ENCODE measurements at regions not wholly inside any gene's neighbourhood (a gene's known extent, or its start where the extent isn't known, plus 50 kb on each side); places are given as distances from the start of the nearest gene placed in this dataset.
"Not testable (repeated sequence)": the region's sequence is repeated elsewhere in the genome, so short reads cannot be mapped to it uniquely, and the experiment has no call there.

DNA sequence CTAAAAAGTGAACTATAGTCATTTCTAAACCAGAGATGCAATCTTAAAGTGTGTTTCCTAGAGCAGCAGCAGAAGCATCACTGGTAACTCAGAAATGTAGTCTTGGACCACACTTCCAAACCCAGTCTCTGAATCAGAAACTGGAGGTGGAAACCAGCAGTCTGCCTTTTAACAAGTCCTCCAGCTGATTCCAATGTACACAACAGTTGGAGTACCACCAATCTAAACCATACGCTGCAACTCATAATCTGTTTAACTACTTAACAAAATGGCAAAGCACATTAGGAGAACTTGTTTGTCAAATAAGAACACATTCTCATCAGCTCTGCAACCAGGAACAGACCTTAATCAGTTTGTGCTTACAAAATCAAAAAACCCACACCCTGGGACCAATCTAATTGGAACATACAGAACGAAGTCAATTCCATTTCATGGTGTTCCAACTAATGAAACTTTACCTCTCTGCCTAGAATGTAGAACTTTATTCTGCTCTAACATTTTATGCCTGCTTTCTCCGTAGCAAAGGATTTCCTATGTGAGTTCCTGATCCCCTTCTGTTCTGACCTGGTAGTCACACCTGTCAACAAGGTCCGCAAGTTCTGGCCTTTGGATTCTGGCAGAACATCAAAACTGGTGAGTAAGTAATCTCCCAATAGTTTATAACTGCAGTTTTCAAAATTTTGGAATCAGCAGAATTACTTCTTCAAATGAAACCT, 390.4 kb downstream of the HTR1B start:
- DNase-seq, result no peak

DNA sequence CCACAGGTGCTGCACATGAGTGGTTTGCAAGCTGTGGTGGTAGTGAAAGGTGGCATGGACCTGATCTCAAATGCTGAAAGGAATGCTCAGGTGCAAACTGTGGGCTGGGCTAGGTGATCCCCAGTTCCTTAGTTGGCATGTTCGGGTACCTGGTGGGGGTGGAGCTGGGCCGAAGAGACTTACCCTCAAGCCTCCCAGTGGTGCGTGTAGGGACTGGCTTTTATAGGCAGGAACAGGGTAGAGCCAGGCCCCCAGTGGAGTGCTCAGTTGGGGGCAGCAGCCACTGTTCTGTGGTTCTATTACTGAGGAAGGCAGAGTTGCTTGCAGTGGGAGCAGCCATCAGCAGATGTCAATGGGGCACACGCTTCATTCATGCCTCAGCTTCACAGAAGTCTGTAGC, 399.8 kb downstream of the HTR1B start:
- DNase-seq, result no peak

DNA sequence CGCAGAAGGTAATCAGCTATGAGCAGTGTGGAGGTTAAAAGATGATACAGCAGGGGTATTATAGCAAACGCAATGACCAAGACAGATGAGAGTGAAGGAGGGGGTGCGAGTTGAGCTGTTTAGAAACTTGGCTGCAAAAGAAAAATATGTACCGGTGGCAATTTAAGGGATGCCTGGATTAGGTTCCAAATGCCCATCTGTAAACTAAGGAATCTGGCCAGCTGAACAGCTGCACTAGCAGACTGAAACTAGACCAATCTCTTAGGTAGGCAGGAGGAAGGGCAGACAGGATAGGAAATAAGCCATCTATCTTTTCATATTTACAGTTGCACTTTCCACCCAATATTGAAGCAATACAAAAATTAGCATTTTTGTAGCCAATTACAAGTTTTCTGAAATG, 407.6 kb downstream of the HTR1B start:
- no peak for DNase-seq

DNA sequence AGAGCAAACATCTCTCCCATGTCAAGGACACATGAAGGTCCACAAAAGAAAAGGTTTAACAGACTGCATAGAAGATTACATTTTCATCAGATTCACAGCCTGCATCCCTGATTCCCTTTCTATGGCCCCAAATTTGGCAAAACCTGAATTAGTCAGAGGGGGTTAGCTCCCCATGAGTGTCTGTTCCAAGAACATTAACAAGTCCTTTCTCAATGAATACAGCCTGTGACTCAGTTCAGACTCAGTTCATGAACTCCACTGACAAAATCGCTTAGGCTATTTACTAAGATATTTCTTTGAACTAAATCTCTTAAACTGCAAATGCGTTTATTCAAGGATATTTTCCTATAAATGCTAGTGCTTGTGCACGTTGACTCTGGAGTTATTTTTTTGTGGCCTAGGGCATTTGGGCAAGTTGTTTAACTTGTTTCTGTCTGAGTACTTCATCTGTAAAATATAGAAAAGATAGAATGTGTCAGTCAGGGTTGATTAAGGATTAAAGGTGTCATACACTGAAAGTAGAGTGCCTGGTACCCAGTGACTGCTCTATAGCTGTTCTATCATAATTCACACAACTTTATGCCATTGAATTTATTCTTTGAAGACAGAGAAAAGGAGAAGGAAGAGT, 422.6 kb downstream of the HTR1B start:
- no peak for DNase-seq

DNA sequence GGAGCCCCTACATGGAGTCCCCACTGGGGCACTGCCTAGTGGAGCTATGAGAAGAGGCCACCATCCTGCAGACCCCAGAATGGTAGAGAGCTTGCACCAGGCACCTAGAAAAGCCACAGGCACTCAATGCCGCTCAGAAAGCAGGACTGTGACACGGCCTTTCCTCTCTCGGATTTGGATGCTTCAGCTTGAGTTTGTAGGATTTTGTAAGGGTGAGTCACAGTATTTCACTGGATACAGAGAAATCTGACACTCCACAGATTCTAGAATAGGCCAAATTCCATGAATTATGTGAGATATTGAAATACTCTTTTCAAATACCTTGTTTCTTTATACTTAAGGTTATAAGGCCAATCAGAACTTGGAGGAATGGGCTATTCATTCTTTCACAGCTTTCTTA, 424.5 kb downstream of the HTR1B start:
- DNase-seq, result no peak

DNA sequence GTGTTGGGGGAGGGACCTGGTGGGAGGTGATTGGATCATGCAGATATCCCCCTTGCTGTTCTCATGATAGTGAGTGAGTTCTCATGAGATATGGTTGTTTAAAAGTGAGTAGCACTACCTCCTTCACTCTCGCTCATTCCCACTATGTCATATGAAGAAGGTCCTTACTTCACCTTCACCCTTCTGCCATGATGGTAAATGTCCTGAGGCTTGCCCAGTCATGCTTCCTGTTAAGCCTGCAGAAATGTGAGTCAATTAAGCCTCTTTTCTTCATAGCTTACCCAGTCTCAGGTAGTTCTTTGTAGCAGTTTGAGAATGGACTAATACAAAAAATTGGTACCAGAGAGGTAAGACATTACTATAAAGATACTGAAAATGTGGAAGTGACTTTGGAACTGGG, 425.9 kb downstream of the HTR1B start:
- no peak for DNase-seq

DNA sequence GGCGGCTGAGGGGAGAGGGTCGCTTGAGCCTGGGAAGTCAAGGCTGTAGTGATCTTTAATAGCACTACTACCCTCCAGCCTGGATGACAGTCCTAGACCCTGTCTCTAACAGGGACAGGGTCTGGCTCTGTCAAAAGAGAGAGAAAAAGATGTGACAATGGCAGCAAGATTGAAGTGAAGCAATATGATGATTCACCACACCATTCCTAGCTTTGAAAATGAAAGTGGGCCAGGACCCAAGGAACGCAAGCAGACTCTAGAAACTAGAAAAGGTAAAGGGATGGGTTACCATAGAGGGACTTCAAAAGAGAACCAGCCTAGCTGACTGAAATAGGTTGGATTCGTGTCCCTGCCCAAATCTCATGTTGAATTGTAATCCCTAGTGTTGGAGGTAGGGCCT, 426.9 kb downstream of the HTR1B start:
- no peak for DNase-seq

DNA sequence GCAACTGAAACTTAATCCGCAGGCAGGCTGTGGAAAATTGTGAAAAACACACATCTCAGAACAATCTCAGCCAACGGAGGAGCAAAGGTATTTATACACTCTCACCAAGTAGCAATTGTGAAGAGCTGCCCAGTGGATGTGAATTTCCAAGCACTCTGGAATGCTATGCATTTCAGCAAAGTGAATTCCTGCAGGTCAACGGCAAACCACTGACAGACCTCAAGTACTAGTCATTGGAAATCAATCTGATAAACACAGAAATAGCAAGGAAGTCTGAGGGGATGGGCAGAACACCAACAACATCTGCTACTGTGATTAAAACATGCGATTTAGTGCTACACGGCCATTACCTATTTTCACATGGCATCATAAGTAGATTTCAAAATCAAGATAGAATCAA, 429.1 kb downstream of the HTR1B start:
- no peak for DNase-seq

DNA sequence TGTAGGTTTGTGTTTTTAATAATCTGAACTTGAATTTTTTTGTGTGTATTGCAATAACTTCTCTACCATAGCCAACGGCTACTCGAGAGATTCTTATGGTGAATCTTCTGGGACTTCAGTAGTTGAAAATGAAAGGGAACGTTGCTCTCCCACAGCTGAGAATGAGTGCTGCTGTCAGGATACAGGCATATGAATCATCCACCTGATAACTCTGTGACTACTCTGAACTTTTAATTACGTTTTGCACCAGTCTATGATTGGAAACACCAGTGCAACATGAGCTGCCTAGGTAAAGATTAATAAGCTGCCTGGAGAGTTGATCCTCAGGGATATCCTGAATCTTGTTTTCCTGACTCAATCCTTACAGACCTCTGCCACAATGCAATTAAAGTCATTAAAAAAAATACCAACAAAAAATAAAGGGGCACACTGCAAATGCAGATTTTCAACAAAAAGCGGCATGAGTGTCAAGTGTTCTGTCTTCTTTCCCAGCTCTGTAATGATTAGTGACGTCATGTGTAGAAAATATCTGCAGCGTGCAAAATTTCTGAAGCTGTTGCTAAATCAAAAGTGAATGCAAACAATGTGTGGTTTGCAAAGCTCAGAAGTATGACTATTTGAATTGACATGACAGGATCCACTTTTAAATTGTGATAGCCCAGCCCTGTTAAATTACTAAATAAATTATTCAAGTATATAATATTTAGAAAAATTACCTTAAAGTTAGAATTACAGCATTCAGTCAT, 432.2 kb downstream of the HTR1B start:
- no peak for DNase-seq

DNA sequence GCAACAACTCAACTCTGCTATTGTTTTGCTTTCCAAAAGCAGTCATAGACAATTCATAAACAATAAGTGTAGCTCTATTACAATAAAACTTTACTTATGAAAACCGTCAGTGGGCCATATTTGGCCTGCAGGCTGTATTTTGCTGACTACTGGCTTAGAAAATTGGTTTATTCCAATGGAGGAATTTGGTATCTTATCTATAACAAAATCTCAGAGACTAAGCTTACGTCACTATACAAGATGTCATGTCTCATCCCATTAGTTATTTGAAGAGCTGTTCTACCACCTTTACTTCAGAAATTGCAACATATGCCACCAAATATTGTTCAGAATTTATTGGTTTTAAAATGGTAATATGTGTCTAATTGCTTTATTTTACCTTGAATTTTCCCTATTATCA, 436.9 kb downstream of the HTR1B start:
- no peak for DNase-seq

DNA sequence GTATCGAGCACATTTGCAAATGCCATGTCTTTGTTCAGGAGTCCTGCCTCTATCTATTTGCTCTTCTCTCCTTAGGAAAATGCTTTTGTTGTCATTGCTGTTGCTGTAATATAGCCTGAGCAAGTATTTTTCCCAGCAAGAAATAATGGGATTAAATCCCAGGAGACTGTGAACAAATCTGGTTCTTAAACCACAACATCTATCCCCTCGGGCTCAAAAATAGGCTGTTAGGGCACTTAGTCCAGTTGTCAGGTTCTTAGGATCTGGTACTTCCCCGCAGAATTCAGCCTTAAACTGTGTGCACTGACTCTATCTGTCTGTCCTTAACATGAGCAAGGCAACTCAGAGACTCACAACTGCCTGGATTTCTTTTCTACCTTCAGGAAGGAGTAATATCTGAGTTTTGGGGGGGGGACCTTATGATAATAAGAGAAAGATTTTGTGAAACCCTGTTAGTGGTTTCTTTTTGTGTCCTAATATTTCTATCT, 437.5 kb downstream of the HTR1B start:
- DNase-seq, result no peak

DNA sequence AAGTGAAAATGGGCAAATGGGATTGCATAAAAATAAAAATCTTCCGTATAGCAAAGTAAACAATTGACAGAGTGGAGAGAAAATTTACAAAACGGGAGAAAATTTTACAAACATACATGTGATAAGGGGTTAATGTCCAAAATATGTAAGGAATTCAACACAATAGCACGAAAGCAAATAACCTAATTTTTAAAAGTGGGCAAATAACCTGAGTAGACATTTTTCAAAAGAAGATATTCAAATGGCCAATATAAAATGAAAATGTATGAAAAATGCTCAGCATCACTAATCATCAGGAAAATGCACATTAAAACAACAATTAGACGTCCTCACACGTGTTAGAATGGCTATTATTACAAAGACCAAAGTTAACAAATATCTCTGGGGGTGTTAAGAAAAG, 441.5 kb downstream of the HTR1B start:
- DNase-seq, result no peak

DNA sequence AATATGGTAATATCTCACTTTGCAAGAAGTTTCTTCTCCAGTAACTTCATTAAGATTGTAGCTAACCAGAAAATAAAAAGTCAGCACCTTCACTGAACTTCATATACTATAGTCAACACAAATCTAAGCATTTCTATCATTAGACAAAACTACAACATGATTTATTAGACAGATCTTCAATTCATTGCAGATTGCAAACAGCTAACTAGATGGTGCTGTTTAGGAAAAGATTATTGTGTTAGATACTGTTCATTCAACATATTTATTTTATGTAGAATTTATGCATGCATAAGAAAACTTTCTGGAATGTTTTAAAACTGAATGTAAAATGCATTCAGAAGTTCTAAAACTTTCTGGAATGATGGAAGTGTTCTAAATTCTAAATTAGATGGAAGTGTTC, 442.1 kb downstream of the HTR1B start:
- DNase-seq, result no peak

DNA sequence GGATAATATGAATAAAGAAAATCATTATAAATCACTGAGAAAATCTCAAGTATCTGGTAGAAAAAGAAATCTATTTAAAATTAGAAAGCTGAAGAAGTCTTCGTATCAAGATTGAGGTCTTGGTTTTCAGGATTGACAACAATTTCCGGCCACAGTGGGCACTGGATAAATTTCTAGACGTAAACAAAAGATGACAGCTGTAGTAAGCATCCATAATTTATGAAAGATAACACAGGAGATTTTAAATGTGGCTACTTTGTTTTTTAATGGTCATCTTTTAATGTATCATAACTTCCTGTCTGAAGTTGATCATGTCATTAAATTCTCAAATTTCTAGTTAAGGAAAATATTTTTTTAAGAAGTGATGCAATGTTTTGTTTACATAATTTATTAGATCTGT, 444.2 kb downstream of the HTR1B start:
- no peak for DNase-seq

DNA sequence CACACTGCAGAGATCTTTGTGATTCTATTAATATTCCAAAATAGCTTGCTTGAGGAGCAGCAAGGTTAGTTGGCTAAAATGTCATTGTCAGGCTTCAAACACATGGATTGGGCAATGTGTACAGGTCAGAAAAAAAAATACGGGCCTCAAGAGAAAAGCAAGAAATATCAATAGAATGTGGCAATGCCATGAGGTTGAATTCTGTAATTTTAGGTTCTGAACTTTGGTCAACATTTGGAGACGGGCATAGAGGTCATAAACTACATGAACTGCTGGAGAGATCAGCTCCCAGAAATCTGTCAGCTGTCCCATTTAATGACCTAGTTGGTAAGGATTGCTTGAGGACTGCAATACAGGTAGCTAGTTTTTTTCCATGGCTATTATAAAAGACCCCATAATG, 445.8 kb downstream of the HTR1B start:
- DNase-seq, result no peak

DNA sequence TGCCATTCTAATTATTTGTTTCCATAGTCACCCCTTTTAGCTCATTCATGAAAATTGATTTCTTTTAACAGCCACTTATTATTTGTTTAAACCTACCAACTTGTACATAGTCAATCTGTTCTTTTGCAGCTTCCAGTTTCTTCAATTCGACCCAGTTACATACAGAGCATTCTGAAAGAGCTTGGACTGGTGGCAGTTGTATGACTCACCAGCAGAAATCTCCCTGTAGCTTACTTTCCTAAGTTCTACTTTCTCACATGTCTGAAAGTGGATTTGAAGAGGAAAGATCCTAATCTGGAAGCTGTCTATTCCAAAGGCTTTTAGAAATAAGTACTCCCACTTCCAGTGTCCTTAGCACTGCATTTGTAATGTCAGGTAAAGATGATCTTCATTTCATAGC, 447.9 kb downstream of the HTR1B start:
- no peak for DNase-seq

DNA sequence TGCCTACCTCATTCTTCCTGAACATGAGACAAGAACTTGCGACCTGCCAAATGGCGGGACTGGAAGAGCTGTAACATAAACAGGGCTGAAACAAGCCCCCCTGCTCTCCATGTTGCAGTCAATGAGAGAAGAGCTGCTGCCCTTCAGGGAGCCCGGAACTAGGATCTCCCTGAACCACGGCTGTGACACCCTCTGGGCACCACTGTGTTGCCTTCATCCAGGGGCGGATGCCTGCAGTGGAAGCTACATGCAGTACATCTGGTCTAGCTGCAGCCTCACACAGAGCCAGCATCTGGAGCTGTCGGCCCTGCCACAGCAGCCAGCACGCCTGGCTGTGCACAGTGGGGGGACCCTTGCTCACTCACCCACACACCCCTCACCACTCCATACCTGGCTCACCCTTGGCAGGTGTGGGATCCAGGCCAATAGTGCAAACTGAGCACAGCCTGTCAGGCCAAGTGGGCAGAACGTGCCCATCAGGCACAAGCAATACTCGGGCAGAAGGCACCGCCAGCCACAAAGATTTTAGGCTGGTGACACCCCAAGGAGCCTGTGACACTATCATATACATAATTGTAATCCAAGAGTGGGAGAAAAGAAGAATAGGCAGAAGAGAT, 451.3 kb downstream of the HTR1B start:
- DNase-seq, result no peak

DNA sequence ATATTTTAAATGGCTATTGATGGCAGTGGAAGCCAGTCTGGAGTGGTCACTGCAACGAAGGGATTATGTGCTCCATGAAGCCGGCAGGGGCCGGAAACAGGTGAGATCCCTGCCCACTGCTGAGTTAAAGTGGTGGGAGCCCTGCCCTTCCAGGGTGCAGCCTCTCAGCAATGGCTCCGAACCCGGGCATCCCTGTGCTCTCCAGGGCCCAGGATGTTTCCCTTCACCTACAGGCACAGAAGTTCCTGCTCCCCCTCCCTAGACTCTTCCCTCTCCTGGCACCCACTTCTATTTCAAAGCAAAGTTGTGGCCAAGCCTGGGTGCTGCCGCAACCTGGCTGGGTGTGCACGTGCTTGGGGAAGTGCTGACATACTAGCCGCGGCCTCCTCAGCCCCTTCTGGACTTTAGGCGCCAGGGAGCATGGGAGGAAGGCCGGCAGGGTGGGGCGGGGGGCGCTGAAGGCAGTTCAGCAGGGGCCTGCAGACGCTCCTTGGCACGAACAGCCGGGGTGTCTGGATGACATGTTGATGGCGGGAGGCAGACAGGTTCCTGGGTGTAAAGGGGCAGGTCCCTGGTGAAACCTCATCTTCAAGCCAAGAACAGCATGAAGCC, 452.3 kb downstream of the HTR1B start:
- peak; percentile 5 for DNase-seq

DNA sequence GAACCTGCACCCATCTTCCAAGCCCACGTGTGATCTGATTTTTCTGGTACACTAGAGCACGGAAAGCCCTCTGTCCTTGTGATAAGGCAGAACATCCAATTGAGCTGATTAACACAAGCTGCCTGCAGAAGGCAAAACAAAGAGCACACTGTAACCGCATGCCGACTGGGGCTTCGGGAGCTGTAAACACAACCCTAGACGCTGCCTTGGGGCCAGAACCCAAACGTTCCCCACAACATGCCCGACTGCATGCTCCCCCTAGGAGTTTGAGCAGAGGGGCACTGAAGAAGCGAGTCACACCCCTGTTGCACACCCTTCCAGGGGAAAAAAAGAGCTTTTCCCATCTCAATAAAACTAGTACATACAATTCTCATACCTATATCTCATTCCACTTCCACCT, 470.7 kb downstream of the HTR1B start:
- no peak for DNase-seq

DNA sequence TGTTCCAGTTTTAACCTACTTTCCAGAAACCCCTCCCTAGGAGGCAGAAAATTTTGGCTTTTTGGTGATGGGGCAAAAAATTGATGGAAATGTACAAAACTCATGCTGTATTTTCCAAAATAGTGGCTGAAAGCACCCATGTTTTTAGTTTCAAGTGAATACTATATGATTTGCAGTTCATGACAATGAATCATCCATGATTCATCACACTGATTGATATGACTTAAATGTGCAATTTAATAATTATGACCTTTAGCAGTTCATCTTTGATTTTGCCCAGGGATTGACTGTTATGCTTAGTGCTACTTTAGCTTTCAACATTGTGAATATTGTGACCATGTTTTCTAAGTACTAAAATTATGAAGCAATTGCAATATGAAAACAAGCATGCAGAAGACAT, 478.7 kb downstream of the HTR1B start:
- no peak for DNase-seq

DNA sequence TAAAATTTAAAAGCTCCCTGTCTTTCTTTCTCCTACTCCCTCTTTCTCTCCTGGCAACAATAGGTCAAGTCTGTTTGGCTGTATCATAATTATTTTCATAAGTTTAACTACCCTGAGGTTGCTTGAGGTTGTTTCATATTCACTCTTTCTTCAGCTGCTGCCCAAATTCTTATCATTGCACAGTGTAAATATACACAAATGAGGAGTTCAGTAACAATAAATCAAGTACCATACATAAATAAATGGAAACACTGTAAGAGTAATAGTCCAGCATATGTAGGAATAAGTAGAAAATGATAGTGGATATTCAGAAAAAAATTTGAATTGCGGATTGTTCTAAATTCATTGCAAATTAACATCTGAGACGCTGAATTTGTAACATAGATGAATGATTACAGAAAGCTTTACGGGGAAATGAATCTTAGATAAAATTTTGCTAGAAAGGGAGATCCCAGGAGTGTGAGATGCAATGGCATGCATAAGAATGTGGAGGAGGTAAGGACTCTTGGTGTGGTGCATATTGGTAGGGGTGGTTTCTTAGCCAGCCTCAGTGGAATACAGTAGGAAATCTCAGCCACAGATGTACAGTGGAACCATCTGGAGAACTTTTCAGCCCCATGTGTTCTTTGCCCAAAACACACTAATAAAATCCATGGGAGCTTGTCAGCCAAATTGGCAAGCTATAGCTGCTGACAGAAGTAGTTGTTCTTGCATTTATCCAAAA, 480.7 kb downstream of the HTR1B start:
- DNase-seq, result no peak

DNA sequence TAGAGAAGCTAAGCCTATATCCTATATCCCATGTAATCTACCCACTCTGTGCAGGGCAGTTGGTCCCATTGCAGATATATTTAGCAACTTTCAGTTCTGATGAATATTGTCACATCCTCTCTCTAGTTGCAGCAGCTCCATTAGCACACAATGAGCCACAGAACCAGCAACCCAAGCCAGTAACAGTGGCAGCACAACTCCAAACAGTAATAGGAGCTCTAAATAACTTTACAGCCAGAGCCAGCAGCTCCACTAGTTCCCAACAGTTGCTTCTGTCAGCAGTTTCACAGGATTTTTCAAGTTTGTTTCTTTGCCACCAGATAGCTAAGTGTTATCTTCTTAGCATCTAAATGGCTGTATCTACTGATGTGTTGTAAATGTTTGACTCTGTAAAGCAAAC, 490.8 kb downstream of the HTR1B start:
- no peak for DNase-seq

DNA sequence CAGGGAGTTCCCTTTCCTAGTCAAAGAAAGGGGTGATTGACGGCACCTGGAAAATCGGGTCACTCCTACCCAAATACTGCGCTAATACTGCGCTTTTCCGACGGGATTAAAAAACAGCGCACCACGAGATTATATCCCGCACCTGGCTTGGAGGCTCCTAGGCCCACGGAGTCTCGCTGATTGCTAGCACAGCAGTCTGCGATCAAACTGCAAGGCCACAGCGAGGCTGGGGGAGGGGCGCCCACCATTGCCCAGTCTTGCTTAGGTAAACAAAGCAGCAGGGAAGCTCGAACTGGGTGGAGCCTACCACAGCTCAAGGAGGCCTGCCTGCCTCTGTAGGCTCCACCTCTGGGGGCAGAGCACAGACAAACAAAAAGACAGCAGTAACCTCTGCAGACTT, 504.1 kb downstream of the HTR1B start:
- not testable (repeated sequence) for DNase-seq
